GM12878 (cell line): ENCODE measurements at regions not wholly inside any gene's neighbourhood (a gene's known extent, or its start where the extent isn't known, plus 50 kb on each side); places are given as distances from the start of the nearest gene placed in this dataset.

ENCODE experiments used
- ATAC-seq: fragments of 200-7000 bp; cut with Tn5 transposase; 3 replicates; pipeline ENCODE4 v1.9.1; 2020; ENCODE audit warnings: mild to moderate bottlenecking, moderate library complexity
- BruUV-seq: library from RNA; stranded (reverse); fragments of 400-500 nt; replicated peaks from 2 replicates; lab custom pipeline; 2021; lab: Mats Ljungman, UMichigan
- CTCF ChIA-PET: fragments of 300-600 bp; sonication (Branson Sonifier 250); formaldehyde crosslinking; extraction: SDS; loops from one replicate; lab custom pipeline; 2021; ENCODE audit warnings: inconsistent platforms; lab: Yijun Ruan, JAX
- POLR2A ChIA-PET: fragments of 350-600 bp; formaldehyde crosslinking; extraction: SDS; loops from one replicate; lab custom pipeline; 2021; ENCODE audit warnings: inconsistent platforms; lab: Charles Lee
- RAD21 ChIA-PET: fragments of 300-600 bp; sonication (Branson Sonifier 250); formaldehyde crosslinking; loops from one replicate; lab custom pipeline; 2023; ENCODE audit warnings: antibody characterized with exemption; ENCODE audit not compliant: unreplicated experiment; lab: Charles Lee
- SMC1A ChIA-PET: fragments of 300-600 bp; sonication (Branson Sonifier 250); formaldehyde crosslinking; loops from one replicate; lab custom pipeline; 2023; ENCODE audit not compliant: unreplicated experiment, uncharacterized antibody; lab: Charles Lee
- DNase-seq: peaks from one replicate; pipeline ENCODE4 v3.0.0-alpha.2; 2011; ENCODE audit warnings: low read depth, low spot score
- FAIRE-seq: peaks from 3 replicates; lab custom pipeline; 2011; peaks lifted over from hg19 to GRCh38; lab: Jason Lieb, UNC
- H2AFZ ChIP-seq: 2 replicates; pipeline ENCODE4 v1.6.0; 2011; ENCODE audit warnings: low read depth, low read length, control low read depth; ENCODE audit not compliant: control insufficient read depth
- H3K27ac ChIP-seq: 2 replicates; pipeline ENCODE4 v1.5.1; 2011; ENCODE audit warnings: control low read depth; ENCODE audit not compliant: control insufficient read depth, insufficient read depth
- H3K27me3 ChIP-seq, 2 experiments: replicated peaks in 1 of 2; 2 replicates each; pipeline versions ENCODE4 v1.6.0 to v1.6.1; 2011; ENCODE audit warnings: low read length in 1 of 2; ENCODE audit not compliant: control insufficient read depth in 2 of 2, insufficient read depth in 2 of 2
- H3K36me3 ChIP-seq, 2 experiments: 2 replicates each; pipeline ENCODE4 v1.5.1; 2011; ENCODE audit warnings: low read length in 1 of 2; ENCODE audit not compliant: control insufficient read depth in 2 of 2, insufficient read depth in 2 of 2
- H3K4me1 ChIP-seq: 2 replicates; pipeline ENCODE4 v1.6.1; 2011; ENCODE audit warnings: mild to moderate bottlenecking, low read length, moderate library complexity, mixed read lengths; ENCODE audit not compliant: control insufficient read depth, insufficient read depth
- H3K4me2 ChIP-seq: 2 replicates; pipeline ENCODE4 v1.6.0; 2011; ENCODE audit warnings: control low read depth; ENCODE audit not compliant: control insufficient read depth, insufficient read depth
- H3K4me3 ChIP-seq: fragments of 200-600 bp; sonication (generic); 2 replicates; pipeline ENCODE4 v1.5.1; 2016
- H3K79me2 ChIP-seq: 2 replicates; pipeline ENCODE4 v1.6.0; 2011; ENCODE audit warnings: low read length; ENCODE audit not compliant: control insufficient read depth, insufficient read depth
- H3K9ac ChIP-seq: 2 replicates; pipeline ENCODE4 v1.8.0; 2011; ENCODE audit warnings: low read length, control low read depth, mixed read lengths; ENCODE audit not compliant: control insufficient read depth, insufficient read depth
- H3K9me3 ChIP-seq: replicated peaks from 3 replicates; pipeline ENCODE4 v1.5.1; 2011; ENCODE audit warnings: mild to moderate bottlenecking, low read length; ENCODE audit not compliant: control insufficient read depth, insufficient read depth
- H4K20me1 ChIP-seq: 2 replicates; pipeline ENCODE4 v1.6.0; 2011; ENCODE audit not compliant: control insufficient read depth, insufficient read depth
- CEBPB ChIP-seq, 2 experiments: fragments of 150-350 bp in 1 of 2; IDR thresholded peaks; 2 replicates each; pipeline ENCODE4 v1.6.1; 2012 to 2014; ENCODE audit warnings: low read depth in 2 of 2, low read length in 2 of 2, borderline replicate concordance in 1 of 2, inconsistent platforms in 1 of 2
- ESRRA ChIP-seq: IDR thresholded peaks from 2 replicates; pipeline ENCODE4 v1.6.1; 2012; ENCODE audit warnings: mild to moderate bottlenecking, low read length, improper control_type of control experiment
- FOS ChIP-seq: IDR thresholded peaks from 3 replicates; pipeline ENCODE4 v1.6.1; 2011; ENCODE audit warnings: borderline replicate concordance; ENCODE audit not compliant: insufficient read length; ENCODE audit errors: extremely low read depth
- JUNB ChIP-seq: IDR thresholded peaks from 2 replicates; pipeline ENCODE4 v1.6.1; 2016; ENCODE audit warnings: antibody characterized with exemption, mild to moderate bottlenecking
- MEF2B ChIP-seq: fragments of 450-650 bp; IDR thresholded peaks from 2 replicates; pipeline ENCODE4 v1.6.1; 2018; ENCODE audit warnings: mild to moderate bottlenecking, moderate library complexity; ENCODE audit not compliant: partially characterized antibody, poor library complexity, severe bottlenecking
- NR2C1 ChIP-seq: fragments of 450-650 bp; IDR thresholded peaks from 2 replicates; pipeline ENCODE4 v1.6.1; 2017; ENCODE audit warnings: antibody characterized with exemption, mild to moderate bottlenecking, moderate library complexity
- NRF1 ChIP-seq: conservative IDR thresholded peaks from 2 replicates; pipeline ENCODE4 v1.6.1; 2011; ENCODE audit warnings: mild to moderate bottlenecking, low read depth, low read length, improper control_type of control experiment
- RAD21 ChIP-seq: IDR thresholded peaks from 2 replicates; pipeline ENCODE4 v1.6.1; 2011; ENCODE audit warnings: mild to moderate bottlenecking, low read depth, low read length, moderate library complexity; ENCODE audit not compliant: insufficient read depth
- SMAD5 ChIP-seq: IDR thresholded peaks from 2 replicates; pipeline ENCODE4 v1.6.1; 2016; ENCODE audit warnings: antibody characterized with exemption, low read depth
- SRF ChIP-seq, 2 experiments: IDR thresholded peaks; 2 replicates each; pipeline ENCODE4 v1.6.1; 2011; ENCODE audit warnings: low read depth in 2 of 2, low read length in 2 of 2, mild to moderate bottlenecking in 1 of 2, moderate library complexity in 1 of 2
- STAT3 ChIP-seq: IDR thresholded peaks from 2 replicates; pipeline ENCODE4 v1.6.1; 2011; ENCODE audit warnings: low read depth, low read length, improper control_type of control experiment
- SUZ12 ChIP-seq: fragments of 200-600 bp; sonication (generic); IDR thresholded peaks from one replicate; pipeline ENCODE4 v1.6.1; 2018; ENCODE audit warnings: antibody characterized with exemption, mild to moderate bottlenecking; ENCODE audit not compliant: unreplicated experiment
- TAF1 ChIP-seq: IDR thresholded peaks from 2 replicates; pipeline ENCODE4 v1.6.1; 2011; ENCODE audit warnings: mild to moderate bottlenecking, low read depth, low read length, borderline replicate concordance
- WRNIP1 ChIP-seq: IDR thresholded peaks from 2 replicates; pipeline ENCODE4 v1.6.1; 2011; ENCODE audit warnings: low read depth, low read length, improper control_type of control experiment, borderline replicate concordance
- ZBED1 ChIP-seq: IDR thresholded peaks from 2 replicates; pipeline ENCODE4 v1.6.1; 2016; ENCODE audit warnings: borderline replicate concordance
- in situ Hi-C: fragments of 300-500 bp; cut with MboI; formaldehyde crosslinking; loops from 9 replicates; pipeline ENCODE4 v1.14.3; 2018; ENCODE audit warnings: mixed read lengths
- intact Hi-C: fragments of 100-400 bp; cut with micrococcal nuclease; formaldehyde crosslinking; loops from one replicate; pipeline ENCODE4 v1.14.2; 2022; ENCODE audit not compliant: unreplicated experiment
- TF ChIP-seq, protein P1 (sequence below): fragments of 450-650 bp; formaldehyde crosslinking; IDR thresholded peaks from 2 replicates; pipeline ENCODE4 v1.4.0; 2022; ENCODE audit warnings: mild to moderate bottlenecking, moderate library complexity
- TF ChIP-seq, protein P2 (sequence below): fragments of 150-350 bp; IDR thresholded peaks from 2 replicates; pipeline ENCODE4 v1.6.1; 2016; ENCODE audit warnings: low read depth, low read length
- TF ChIP-seq, protein P3 (sequence below): fragments of 450-650 bp; IDR thresholded peaks from 2 replicates; pipeline ENCODE4 v1.6.1; 2016; ENCODE audit warnings: mild to moderate bottlenecking

DNA sequence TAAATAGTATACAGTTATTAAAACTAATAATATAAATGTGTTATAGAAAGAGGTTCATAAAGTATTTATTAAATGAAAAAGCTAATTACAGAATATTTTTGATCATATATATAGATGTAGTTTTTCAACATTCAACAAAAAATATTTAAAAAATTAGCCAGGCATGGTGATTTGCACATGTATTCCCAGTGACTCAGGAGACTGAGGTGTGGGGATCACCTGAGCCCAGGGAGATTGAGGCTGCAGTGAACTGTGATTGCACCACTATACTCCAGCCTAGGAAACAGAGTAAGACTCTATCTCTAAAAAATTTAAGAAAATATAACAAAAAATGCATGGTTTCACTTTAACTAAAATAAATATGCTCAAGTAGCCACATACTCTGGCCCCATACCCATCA, 118.0 kb upstream of the SEMA3C start:
- intact Hi-C loops (no loop called here), in situ Hi-C loops (no loop called here)
- DNase-seq (no peak), ATAC-seq (no peak), FAIRE-seq (no peak)
- H3K4me3 ChIP-seq, result no peak overlapping the region
- H3K36me3 ChIP-seq, result no peaks in the 10 kb centered on the region
- H3K9ac ChIP-seq, result no peak overlapping the region
- H4K20me1 ChIP-seq, result no peaks in the 10 kb centered on the region
- ChIA-PET RAD21 (no interaction called here), SMC1A (no interaction called here), CTCF (no interaction called here), POLR2A (no interaction called here)
- TF ChIP-seq, protein P1, sequence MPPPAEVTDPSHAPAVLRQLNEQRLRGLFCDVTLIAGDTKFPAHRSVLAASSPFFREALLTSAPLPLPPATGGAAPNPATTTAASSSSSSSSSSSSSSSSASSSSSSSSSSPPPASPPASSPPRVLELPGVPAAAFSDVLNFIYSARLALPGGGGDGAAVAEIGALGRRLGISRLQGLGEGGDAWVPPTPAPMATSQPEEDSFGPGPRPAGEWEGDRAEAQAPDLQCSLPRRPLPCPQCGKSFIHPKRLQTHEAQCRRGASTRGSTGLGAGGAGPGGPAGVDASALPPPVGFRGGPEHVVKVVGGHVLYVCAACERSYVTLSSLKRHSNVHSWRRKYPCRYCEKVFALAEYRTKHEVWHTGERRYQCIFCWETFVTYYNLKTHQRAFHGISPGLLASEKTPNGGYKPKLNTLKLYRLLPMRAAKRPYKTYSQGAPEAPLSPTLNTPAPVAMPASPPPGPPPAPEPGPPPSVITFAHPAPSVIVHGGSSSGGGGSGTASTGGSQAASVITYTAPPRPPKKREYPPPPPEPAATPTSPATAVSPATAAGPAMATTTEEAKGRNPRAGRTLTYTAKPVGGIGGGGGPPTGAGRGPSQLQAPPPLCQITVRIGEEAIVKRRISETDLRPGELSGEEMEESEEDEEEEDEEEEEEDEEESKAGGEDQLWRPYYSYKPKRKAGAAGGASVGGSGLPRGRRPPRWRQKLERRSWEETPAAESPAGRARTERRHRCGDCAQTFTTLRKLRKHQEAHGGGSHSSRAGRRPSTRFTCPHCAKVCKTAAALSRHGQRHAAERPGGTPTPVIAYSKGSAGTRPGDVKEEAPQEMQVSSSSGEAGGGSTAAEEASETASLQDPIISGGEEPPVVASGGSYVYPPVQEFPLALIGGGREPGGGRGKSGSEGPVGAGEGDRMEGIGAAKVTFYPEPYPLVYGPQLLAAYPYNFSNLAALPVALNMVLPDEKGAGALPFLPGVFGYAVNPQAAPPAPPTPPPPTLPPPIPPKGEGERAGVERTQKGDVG (CRISPR knock-in tag), result no peak
- TF ChIP-seq SRF (IDR thresholded peaks at IDR 0.05; ENCODE audit: low read depth in 2 of 2, low read length in 2 of 2), result no peak
- TF ChIP-seq CEBPB (IDR thresholded peaks at IDR 0.05; ENCODE audit: borderline replicate concordance in 1 of 2, low read depth in 2 of 2, low read length in 2 of 2), result no peak
- TF ChIP-seq SMAD5, result no peak
- no peak for TF ChIP-seq MEF2B
- no peak for TF ChIP-seq WRNIP1
- TF ChIP-seq, protein P2, sequence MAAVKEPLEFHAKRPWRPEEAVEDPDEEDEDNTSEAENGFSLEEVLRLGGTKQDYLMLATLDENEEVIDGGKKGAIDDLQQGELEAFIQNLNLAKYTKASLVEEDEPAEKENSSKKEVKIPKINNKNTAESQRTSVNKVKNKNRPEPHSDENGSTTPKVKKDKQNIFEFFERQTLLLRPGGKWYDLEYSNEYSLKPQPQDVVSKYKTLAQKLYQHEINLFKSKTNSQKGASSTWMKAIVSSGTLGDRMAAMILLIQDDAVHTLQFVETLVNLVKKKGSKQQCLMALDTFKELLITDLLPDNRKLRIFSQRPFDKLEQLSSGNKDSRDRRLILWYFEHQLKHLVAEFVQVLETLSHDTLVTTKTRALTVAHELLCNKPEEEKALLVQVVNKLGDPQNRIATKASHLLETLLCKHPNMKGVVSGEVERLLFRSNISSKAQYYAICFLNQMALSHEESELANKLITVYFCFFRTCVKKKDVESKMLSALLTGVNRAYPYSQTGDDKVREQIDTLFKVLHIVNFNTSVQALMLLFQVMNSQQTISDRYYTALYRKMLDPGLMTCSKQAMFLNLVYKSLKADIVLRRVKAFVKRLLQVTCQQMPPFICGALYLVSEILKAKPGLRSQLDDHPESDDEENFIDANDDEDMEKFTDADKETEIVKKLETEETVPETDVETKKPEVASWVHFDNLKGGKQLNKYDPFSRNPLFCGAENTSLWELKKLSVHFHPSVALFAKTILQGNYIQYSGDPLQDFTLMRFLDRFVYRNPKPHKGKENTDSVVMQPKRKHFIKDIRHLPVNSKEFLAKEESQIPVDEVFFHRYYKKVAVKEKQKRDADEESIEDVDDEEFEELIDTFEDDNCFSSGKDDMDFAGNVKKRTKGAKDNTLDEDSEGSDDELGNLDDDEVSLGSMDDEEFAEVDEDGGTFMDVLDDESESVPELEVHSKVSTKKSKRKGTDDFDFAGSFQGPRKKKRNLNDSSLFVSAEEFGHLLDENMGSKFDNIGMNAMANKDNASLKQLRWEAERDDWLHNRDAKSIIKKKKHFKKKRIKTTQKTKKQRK, result no peak
- TF ChIP-seq, protein P3, sequence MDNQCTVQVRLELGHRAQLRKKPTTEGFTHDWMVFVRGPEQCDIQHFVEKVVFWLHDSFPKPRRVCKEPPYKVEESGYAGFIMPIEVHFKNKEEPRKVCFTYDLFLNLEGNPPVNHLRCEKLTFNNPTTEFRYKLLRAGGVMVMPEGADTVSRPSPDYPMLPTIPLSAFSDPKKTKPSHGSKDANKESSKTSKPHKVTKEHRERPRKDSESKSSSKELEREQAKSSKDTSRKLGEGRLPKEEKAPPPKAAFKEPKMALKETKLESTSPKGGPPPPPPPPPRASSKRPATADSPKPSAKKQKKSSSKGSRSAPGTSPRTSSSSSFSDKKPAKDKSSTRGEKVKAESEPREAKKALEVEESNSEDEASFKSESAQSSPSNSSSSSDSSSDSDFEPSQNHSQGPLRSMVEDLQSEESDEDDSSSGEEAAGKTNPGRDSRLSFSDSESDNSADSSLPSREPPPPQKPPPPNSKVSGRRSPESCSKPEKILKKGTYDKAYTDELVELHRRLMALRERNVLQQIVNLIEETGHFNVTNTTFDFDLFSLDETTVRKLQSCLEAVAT, result no peak
- TF ChIP-seq RAD21, result no peak
- no peak for TF ChIP-seq TAF1
- TF ChIP-seq NR2C1, result no peak
- no peak for TF ChIP-seq JUNB
- TF ChIP-seq ESRRA, result no peak
- no peak for TF ChIP-seq FOS
- no peak for TF ChIP-seq STAT3
- no peak for TF ChIP-seq NRF1
- TF ChIP-seq SUZ12, result no peak
- no peak for TF ChIP-seq ZBED1
- H3K79me2 ChIP-seq, result no peaks in the 10 kb centered on the region
- H3K27ac ChIP-seq, result no peak overlapping the region
- H3K4me2 ChIP-seq, result no peak overlapping the region
- no peaks in the 10 kb centered on the region for H3K9me3 ChIP-seq
- H3K27me3 ChIP-seq, result no peaks in the 10 kb centered on the region
- no peak overlapping the region for H2AFZ ChIP-seq
- no peaks in the 10 kb centered on the region for H3K4me1 ChIP-seq
- no TSS peak for BruUV-seq
